ENCODE measurements at regions not wholly inside any gene's neighbourhood (a gene's known extent, or its start where the extent isn't known, plus 50 kb on each side); places are given as distances from the start of the nearest gene placed in this dataset.
"Not testable (repeated sequence)": the region's sequence is repeated elsewhere in the genome, so short reads cannot be mapped to it uniquely, and the experiment has no call there.

GRCh38 chr4:128758314-128758922 is 51.1 kb upstream of the JADE1 start:
- no peak for DNase-seq

GRCh38 chr4:128757712-128758111 is 51.8 kb upstream of the JADE1 start:
- peak; percentile 26 for DNase-seq

GRCh38 chr4:128751354-128751753 is 58.1 kb upstream of the JADE1 start:
- DNase-seq: no peak

- DNase-seq: not testable (repeated sequence)
These were observed 67.8 kb upstream of the JADE1 start for GRCh38 chr4:128741748-128742147.

- no peak for DNase-seq
These were observed 72.4 kb upstream of the JADE1 start for GRCh38 chr4:128737098-128737513.

- DNase-seq: no peak
These were observed 73.8 kb upstream of the JADE1 start for GRCh38 chr4:128735714-128736113.

- DNase-seq: no peak
These were observed 81.3 kb upstream of the JADE1 start for GRCh38 chr4:128728190-128728589.

- DNase-seq: no peak
These were observed 81.8 kb upstream of the JADE1 start for GRCh38 chr4:128727658-128728057.

GRCh38 chr4:128725405-128726055 is 84.0 kb upstream of the JADE1 start:
- DNase-seq: no peak

- DNase-seq: no peak
These were observed 86.6 kb upstream of the JADE1 start for GRCh38 chr4:128722911-128723310.

- no peak for DNase-seq
These were observed 87.6 kb upstream of the JADE1 start for GRCh38 chr4:128721896-128722295.

GRCh38 chr4:128720270-128720669 is 89.2 kb upstream of the JADE1 start:
- no peak for DNase-seq

- DNase-seq: no peak
These were observed 90.7 kb upstream of the JADE1 start for GRCh38 chr4:128718768-128719167.

- peak; percentile 55 for DNase-seq
These were observed 93.2 kb upstream of the JADE1 start for GRCh38 chr4:128716338-128716737.

- no peak for DNase-seq
These were observed 93.9 kb upstream of the JADE1 start for GRCh38 chr4:128715616-128716015.

- DNase-seq: no peak
These were observed 98.1 kb upstream of the JADE1 start for GRCh38 chr4:128711361-128711760.

- no peak for DNase-seq
These were observed 100.2 kb upstream of the JADE1 start for GRCh38 chr4:128709268-128709667.

GRCh38 chr4:128707864-128708263 is 101.6 kb upstream of the JADE1 start:
- DNase-seq: peak; percentile 52

- DNase-seq: no peak
These were observed 105.6 kb upstream of the JADE1 start for GRCh38 chr4:128703948-128704347.

GRCh38 chr4:128700659-128701350 is 108.7 kb upstream of the JADE1 start:
- no peak for DNase-seq

- DNase-seq: no peak
These were observed 111.1 kb upstream of the JADE1 start for GRCh38 chr4:128698386-128698785.

GRCh38 chr4:128697323-128697722 is 112.2 kb upstream of the JADE1 start:
- DNase-seq: no peak

- DNase-seq: no peak
These were observed 119.5 kb upstream of the JADE1 start for GRCh38 chr4:128690011-128690410.

- no peak for DNase-seq
These were observed 120.6 kb upstream of the JADE1 start for GRCh38 chr4:128688846-128689437.

Data from right hindlimb (tissue), 1 donor.